NCI-H2227 (cell line): ENCODE measurements at regions not wholly inside any gene's neighbourhood (a gene's known extent, or its start where the extent isn't known, plus 50 kb on each side); places are given as distances from the start of the nearest gene placed in this dataset.

Source experiments
- DNase-seq: peaks from one replicate; lab custom pipeline; 2025; ENCODE audit not compliant: unreplicated experiment; lab: John Stamatoyannopoulos, UW

GRCh38 chr1:98216304-98216703, 295.5 kb upstream of the DPYD start:
- DNase-seq = no peak

GRCh38 chr1:98211271-98211845, 290.5 kb upstream of the DPYD start:
- DNase-seq = no peak

DNA sequence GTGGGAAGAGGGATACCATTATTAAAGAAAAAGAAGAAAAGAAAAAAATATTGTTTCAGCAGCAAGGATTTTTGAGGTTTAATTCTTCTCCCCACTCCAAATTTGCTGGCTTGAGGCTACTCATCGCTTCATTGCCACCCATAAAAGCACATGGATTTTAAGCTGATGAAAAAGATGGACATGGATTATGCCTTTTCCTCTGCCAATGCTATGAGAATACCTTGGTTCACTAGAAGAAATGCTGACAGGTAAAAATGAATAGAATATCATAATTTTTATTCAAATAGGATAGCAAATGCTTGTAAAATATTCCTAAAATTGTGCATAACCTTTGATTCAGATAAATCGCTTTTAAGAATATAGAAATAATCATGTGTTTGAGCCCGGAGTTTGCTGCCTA, 289.7 kb upstream of the DPYD start:
- no peak for DNase-seq

DNA sequence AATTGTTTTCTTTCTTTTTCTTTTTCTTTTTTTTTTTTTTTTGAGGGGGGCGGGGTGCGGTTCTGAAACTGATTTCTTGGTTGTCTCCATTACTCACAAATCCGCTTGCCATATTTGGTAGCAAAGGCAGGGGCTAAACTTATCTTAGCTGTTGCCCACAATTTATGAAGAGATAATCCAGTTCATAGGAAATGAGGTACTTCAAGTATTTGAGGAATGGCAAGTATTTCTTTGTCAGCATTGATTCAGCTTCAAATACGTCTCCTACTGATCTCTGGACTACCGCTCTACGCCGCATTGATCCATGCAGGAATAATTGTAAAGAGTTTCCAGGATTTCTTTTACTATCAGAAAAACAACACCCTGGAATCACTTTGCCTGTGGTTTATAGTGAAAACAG, 289.2 kb upstream of the DPYD start:
- DNase-seq = no peak

DNA sequence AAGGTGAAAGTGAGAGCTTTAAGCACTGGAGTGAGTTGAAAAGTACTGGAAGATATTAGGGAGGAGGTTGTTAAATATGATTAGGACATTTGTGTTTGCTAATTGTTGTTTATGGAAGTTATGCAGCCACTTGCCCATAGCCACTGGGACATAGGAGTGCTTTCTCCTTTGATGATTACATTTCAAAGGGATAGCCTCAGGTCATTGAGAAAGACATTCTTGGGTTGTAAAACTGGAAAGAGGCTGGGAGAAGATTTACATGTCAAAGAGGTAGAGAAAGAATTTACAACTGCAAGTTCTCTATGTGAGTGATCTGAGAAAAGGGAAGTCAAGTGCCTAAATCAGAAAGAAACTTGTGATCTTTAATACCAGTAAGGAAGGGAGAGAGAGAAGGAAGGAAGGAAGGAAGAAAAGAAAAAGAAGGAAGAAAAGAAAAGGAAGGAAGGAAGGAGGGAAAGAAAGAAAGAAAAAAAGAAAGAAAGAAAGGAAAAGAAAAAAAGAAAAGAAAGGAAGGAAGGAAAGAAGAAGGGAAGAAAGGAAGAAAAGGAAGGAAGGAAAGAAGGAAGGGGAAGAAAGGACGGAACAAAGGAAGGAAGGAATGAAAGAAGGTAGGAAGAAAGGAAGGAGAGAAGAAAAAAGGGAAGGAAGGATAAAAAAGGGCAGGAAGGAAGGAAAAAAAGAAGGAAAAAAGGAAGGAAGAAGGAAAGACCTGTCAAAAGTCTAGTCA, 284.6 kb upstream of the DPYD start:
- no peak for DNase-seq

- DNase-seq = no peak
Measured at GRCh38 chr1:98203466-98203865, 282.6 kb upstream of the DPYD start.

DNA sequence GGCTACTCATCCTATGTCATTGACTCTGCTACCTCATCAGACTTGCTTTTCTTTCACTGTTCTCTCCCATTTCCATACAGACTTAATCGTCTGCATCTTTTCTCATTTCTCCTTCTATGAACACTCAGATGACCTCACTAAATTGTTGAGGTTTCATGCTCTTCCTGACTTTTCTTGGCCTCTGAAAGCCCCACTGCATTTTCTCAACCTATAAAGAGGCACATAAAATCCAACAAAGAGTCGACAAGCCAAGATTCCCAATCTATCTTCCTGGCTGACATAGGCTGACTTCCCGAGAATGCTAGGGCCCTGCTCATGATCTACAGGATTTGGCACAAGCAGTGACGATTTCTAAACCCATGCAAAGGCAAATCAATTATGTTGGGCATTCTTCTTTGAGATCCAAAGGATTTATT, 280.8 kb upstream of the DPYD start:
- no peak for DNase-seq

- no peak for DNase-seq
Measured at GRCh38 chr1:98197356-98197755, 276.5 kb upstream of the DPYD start.

GRCh38 chr1:98196012-98196411, 275.2 kb upstream of the DPYD start:
- DNase-seq = no peak

GRCh38 chr1:98188774-98189173, 267.9 kb upstream of the DPYD start:
- DNase-seq = no peak

- no peak for DNase-seq
Measured at GRCh38 chr1:98184856-98185255, 264.0 kb upstream of the DPYD start.

GRCh38 chr1:98181036-98181764, 260.4 kb upstream of the DPYD start:
- DNase-seq = no peak

DNA sequence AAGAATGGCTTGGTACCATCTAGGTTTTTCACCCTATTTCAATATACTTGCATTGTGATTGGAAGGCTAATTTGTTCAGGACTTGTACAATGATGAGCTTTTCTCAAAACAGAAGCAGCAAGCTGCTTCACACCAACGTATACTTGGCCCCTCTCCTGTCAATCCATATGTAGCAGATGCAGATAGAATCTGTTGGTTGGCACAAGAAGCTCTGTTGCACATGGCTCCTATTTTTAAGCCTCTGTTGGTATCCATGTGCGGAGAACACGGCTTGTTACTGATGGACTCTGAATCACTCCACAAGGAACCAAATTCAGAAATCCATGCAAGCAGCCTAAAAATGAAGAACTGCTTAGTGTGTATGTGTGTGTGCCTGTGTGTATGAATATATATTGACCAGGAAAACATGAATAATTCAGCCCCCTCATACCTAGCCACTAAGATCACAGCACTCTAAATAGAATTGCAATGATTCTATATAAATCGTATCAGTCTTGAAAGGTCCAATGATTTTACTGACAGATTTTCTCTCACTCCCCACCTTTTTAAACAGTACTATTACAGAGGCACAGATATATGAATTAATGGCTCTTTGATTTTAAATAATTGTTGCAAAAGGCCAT, 258.4 kb upstream of the DPYD start:
- no peak for DNase-seq

DNA sequence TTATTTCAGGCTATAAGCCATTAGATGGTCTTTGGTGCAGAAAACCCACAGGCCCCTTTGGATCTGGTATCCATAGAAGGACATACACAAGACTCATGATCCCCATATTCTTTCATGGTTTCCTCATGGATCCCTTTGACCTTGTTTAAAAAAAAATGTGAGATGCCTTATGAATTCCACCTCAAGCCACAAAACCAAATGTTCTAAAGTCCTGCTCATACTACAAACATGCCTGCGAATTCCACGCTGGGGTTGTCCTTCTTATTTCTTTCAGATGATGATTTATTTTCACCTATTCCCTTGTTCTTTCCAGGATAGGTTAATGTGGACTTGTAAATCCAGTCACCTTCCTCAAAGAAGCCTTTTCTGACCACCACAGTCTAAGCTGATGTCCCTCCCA, 256.9 kb upstream of the DPYD start:
- no peak for DNase-seq

DNA sequence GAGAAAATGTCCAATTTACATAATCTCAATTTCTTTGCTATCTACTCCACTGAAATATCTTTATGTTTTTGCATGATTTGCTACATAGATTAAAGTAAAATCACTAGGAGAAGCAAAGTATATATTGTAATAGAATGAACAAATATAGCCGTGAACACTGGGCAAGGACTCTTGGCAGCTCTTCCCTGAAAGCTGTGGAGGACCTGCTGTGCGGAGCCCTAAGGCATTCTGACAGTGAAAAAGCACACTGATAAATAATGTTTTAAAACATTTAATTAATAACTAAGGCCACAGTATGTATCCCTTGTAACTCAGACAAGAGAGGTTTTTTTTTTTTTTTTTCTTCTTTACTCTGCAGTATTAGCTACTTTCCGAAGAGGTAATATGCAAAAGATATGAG, 256.1 kb upstream of the DPYD start:
- no peak for DNase-seq

DNA sequence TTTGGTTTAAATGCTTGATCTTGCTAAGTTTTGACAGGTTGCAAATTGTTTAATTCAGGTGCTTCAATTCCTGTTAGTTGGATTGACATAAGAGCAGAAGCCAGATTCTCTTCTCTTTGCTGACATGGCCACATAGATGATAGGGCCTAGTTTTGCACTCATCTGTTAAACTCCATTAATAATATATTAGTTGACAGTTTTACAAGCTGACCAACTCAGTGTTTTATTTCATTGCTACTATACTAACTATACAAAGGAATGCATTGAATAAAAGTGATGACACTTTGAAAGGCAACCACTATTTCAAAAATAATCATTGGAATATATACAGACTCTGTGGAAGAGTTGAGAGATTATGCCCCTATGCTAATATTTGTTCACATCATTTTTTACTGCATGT, 255.6 kb upstream of the DPYD start:
- DNase-seq = no peak

DNA sequence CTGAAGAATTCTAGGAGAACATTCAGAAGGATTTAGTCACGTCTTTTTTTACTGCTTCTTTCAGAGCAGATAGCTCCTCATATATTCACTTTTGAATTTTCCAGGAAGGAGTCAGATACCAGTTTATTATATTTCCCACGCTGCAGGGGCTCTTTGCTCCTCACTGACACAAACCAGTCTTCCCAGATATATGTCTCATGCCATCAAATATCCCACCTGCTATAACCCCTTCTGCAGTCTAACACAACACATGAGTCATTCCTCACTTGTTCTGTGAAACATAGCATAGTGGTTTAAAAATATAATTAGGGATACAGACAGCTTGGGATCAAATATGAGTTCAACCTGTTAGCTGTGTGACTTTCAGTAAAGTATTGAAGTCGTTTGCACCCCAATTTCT, 251.7 kb upstream of the DPYD start:
- DNase-seq = no peak

GRCh38 chr1:98172022-98172421, 251.2 kb upstream of the DPYD start:
- no peak for DNase-seq

- no peak for DNase-seq
Measured at GRCh38 chr1:98164509-98164908, 243.7 kb upstream of the DPYD start.

GRCh38 chr1:98157524-98158313, 236.9 kb upstream of the DPYD start:
- DNase-seq = no peak

DNA sequence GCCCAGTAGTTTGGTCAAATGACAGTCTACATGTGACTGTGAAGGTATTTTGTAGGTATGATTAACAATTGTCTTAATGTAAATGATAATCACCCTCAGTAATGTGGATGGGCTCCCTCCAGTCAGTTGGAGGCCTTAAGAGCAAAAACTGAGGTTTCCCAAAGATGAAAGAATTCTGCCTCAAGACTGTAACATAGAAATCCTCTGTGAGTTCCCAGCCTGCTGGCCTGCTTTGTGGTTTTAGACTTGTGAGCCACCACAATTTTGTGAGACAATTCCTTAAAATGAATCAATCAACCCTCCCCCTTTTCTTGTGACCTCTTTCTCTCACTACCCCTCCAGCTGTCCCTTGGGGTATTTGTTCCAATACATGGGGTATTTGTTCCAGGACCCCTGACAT, 226.4 kb upstream of the DPYD start:
- no peak for DNase-seq
